HG03108 (cell line): ENCODE measurements at regions not wholly inside any gene's neighbourhood (a gene's known extent, or its start where the extent isn't known, plus 50 kb on each side); places are given as distances from the start of the nearest gene placed in this dataset.

Experiments
- ATAC-seq: cut with Tn5 transposase; IDR thresholded peaks from one replicate; pipeline ENCODE4 v1.9.1; 2021; ENCODE audit warnings: moderate library complexity; ENCODE audit not compliant: unreplicated experiment

DNA sequence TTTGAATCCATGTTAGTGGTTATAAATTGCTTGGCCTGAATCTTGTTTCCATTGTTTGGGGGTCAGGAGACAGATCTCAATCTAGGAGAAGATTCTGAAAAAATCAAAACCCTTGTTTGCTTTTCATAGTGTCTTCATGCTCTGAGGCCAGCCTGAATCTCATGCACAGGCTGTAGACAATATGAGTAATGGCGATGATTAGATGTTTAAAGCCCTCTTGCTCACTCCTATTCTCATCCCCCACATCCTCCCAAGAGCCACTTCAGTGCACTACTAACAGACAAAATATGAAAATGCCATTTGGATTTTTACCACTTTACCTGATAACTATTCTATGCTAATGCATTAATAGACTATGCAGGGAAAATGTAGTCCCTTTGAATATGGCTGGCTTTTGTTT lies 129.4 kb downstream of the NUDT12 start:
- ATAC-seq = no peak

DNA sequence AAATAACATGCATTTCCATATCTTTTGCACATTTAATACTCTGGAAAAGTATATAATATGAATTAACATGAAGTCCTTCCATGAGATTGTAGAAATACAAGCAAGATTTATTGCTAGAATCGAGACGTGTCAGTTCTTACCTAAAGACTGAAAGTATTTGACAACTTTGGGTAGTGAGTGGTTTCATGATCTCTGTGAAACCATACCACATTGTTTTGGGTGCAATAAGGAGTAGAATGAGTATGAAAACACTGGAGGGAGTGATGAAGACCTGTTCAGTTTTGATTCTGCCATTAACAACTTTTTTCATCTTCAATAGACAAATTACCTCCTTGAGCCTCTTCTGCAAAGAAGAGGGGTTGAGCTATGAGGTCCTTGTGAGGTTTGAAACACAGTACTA lies 133.7 kb downstream of the NUDT12 start:
- ATAC-seq = no peak

DNA sequence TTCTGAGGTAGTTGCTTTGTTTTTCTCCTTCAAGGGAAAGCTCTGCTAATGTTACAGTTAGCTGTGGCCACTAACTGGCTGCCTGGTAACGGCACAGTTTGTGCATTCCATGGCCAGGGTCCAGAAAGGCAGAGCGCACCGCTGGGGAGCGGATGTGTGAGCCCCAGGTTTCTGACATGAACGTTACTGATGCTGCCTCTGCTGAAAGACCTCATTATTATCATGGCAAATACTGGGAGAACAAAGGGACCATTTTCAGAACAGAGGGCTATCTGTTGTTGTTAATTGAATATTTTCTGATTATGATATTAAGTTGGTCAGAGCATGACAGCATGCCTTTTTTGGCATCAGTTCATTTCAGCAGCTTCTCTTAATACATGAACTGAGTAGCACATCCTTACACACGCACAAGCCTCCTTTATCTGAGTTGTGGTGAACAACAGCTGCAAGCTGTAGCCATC lies 134.1 kb downstream of the NUDT12 start:
- no peak for ATAC-seq

DNA sequence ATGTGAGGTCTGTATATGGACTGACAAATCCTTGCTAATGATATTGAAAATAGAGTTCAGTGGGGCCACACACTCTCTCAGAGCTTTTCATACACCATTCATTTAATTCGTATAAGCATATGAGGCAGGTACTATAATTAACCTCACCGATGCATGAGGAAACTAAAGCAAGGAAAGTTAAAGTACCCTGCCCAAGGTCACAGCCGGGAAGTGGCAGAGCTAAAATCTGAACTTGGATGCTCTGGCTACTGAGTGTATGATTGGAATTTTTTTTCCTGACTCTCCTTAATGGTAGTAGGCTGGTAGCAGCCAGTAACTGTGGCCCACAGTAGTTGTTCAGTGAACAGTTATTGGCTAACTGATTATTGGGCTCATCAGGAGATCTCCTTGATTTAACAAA lies 135.3 kb downstream of the NUDT12 start:
- no peak for ATAC-seq

DNA sequence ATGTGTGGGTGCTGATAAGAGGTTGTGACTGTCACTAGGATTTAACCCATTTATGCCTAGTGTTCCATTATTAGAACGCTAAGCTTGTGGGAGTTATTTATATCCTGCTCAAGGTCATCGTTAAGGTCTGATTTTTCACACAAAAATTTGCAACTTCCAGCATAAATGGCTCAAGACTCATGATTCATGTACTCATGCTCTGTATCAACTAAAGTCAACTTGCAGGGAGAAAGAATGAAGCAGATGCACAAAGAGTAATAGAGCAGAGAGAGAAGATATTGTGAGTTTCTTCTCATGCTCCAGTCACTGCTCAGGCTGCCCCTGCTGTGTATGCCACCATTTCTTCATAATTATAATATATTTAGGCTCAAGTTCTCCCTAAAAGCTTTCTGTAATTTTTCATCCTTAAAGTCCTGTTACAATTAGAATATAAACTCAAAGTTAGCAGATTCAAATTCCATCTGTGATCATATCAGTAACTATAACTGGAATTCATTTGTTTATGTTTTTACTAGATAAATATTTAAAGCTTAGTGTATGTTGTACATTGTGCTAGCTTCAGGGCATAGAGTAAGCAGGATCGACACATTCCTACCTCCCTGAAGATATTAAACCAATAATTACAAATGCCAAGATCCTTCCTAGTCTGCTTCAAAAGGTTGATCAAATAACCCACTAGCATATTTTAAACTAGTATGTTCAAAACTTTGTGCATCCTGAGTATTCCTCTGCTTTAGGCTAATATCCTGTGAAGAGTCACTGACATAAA lies 136.7 kb downstream of the NUDT12 start:
- ATAC-seq = no peak

DNA sequence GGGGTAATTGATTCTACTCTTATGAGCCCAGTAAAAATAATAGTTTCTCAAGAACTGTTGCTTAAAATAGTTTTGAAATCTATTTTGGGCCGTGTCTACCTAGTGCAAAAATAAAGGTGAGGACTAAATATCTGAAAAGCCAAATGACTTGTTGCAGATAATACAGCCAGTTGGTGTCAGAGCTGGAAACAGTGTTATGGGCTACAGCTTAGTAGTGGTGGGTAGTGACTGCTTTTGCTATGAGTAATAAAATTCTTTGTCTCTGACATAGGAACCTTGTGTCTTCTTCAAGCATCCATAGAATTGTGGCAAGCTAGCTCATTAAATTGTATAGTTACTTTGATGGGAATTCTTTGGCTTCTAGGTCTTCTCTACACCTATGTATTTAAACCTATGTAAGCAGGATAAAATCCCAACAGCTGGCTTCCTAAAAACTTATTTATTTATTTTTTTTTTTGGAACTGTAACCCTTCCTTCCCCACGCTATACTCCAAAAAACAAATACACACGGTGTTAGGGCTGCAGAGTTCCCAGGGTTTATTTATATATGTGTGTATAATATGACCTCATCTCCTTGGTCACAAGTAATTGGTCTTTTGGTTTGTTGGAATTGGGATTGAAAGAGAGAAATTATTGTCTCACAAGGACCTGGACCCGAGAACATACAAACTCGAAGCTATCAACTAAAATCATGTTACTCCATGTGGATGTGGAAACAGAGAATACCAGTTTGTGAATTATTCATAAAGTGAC lies 138.0 kb downstream of the NUDT12 start:
- ATAC-seq = no peak

DNA sequence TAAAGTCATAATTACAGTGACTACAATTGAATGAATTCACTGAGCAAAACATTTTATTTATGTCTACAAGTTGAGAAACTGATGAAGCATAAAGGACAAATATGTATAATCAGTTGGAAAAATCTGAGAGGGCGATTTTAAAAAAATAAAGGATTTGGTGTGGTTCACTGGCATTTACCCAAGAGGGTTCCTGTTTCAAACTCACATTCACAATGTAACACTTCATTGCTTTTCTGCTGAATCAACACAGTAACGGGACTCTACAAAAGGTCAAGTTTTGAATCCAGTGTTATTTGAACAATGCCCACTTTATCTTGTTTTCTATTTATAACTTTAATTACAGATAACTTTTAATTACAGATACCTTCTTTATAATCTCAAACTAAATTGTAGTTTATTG lies 138.6 kb downstream of the NUDT12 start:
- no peak for ATAC-seq

DNA sequence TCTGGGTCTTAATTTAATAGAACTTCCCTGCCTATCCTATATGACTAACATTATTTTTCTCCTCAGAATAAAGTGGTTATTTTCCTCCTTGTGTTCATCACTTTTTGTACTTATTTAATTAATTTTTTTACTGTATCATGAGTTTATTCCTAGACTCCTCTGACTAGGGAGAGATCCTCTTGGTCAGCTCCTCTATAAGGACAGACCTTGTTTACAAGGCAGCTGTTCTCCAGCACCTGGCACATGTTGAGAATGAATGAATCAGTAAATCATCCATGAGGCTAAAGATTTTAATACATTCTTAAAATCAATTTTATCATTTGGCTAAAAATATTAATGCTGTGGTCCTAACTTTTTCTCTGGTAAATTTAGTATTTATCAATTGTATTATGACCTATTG lies 139.8 kb downstream of the NUDT12 start:
- ATAC-seq = no peak

DNA sequence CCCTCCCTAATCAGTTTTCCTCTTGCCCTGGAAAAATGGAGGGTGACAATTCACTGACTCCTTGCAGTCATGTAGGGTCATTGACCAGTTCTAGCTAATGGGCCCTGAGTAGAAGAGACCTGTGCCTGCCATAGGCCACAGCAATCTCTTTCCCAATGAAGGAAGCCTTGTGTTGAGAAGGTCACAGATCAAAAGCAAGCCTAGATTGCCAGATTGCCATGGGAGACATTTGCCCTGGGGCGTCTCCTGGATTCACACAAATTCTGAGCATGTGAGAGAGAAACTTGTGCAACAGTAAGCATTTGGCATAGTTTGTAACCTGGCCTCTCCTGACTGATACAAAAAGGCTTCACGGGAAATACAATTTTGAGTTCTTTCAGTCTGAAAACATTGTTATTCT lies 148.0 kb downstream of the NUDT12 start:
- no peak for ATAC-seq

DNA sequence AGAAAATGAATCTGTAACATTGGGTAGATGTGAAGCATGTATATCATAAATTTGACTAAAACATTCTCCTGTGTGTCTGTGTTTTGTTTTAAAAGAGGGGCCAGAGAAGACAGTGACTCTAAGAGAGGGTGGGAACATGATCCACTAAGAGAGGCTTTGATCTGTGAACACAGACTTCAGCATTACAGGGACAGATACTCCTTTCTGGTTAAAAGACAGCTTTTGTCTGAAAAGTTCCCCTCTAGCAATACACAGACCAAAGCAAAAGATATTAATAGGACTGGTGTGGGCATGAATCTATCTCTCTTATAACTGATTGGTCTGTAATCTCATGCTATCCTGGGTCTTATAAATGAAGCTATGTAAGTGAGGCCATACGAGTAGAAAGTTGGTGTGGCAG lies 150.9 kb downstream of the NUDT12 start:
- no peak for ATAC-seq

DNA sequence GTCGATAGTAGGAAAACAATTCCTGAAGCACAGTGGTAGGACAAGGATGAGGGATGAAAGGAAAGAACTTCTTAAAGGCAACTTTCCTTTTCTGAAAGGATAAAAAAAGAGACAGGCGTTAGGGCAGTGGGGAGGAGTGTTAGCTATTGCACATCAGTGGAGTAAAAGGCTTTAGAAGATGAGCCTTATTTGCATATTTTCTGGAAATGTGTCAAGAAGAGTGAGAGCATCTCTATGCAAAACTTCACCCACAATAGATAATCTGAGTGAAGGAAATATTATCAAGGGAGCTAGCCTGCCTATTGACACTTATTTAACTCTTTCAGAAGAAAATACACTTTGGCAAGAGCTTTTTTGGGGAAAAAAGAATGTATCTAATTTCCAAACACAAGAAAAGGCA lies 151.6 kb downstream of the MACIR start:
- no peak for ATAC-seq

DNA sequence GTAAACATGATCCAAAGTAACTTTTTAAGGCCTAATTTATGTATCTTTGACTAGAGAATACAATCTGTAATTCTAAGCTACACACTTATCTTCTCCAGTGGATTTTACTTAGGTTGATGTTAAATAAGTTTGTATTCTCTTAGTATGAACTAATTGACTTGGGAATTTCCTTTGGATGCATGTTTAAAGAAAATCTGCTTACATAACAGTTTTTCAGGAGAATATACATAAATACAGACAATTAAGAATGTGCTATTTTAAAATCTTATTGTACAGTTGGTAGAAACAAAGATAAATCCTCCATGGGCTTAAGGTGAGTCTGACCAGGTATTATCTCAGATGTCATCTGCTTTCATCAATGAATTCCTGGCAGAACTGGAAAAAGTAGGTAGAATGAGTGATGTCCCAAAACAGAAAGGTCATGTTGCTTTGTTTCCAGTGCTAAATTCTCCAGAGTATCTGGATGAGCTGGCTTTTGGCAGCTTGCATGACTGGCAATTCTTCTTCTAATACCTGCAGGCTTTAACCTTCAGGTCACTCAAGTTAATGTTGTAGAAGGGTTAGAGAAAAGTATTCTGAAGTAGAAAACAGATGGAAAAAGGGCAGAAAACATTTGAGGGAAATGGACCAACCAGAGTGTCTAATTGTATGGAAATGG lies 150.6 kb downstream of the MACIR start:
- no peak for ATAC-seq

DNA sequence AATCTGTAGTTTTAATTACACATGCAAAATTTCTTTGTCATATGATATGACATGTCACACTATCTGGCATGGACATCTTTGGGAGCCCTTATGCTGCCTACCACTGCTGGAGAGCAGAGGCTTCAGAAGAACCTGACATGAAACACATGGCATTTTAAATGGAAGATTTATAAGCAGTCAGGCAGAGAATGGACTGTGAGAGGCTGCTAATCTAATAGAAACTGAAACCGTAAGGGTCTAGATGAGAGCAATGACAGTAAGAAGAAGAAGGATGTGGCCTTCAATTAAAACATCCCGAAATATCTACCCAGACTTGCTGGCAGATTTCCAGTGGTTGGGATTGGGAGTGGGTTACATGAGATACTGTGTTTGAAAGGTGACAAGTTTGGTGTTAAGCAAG lies 149.8 kb downstream of the MACIR start:
- ATAC-seq = no peak

DNA sequence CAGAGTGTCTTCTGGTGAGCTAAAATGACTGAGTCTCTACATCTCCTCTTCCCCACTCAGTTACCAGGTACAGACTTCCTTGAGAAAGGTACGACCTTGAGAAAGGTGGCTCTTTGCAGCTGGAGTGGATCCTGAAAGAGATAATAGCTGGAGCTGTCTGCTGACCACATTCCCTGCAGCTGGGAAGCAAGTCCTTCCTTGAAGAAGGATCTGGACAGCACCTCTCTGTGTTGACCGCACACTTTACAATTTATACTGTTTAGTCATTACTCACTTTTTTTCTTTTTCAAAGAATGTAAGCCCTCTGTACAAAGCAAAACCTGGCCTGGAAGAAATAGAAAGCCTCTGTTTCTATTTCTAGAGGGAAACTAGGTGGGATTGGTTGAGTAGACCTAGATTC lies 148.8 kb downstream of the MACIR start:
- ATAC-seq = no peak

DNA sequence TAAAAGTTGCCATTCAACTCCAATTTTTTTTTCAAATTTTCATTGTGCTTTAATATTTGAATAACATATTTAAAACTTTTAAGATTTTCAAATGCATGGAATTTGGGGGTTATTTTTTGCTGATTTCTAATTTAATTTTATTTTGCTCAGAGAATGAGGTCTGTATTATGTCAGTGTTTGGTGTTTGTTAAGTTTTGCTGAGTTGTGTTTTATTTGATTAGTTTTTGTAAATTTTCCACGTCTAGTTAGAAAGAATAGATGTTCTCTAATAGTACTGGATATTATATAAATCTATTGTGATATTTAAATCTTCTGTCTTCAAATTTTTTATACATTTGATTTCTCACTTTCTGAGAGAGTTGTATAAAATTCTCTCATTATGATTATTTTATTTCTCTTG lies 145.9 kb downstream of the MACIR start:
- no peak for ATAC-seq

DNA sequence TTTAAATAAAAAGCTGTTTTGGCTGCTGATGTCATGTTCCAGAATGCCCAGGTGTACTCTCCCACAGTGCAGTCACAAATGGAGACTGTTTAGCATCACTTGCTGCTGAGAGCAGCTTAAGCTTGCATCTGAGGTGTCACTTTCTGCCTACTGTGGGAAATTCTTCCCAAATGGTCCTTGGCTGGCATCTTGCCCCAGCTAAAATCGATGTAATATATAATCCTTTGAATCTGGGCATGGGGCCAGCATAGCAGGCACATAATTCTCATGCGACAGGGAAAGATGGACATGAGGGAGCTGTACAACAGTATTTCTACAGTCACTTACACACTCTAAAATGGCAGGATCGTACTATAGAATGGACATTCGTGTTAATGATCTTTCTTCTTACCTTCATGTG lies 144.3 kb downstream of the MACIR start:
- ATAC-seq = no peak

DNA sequence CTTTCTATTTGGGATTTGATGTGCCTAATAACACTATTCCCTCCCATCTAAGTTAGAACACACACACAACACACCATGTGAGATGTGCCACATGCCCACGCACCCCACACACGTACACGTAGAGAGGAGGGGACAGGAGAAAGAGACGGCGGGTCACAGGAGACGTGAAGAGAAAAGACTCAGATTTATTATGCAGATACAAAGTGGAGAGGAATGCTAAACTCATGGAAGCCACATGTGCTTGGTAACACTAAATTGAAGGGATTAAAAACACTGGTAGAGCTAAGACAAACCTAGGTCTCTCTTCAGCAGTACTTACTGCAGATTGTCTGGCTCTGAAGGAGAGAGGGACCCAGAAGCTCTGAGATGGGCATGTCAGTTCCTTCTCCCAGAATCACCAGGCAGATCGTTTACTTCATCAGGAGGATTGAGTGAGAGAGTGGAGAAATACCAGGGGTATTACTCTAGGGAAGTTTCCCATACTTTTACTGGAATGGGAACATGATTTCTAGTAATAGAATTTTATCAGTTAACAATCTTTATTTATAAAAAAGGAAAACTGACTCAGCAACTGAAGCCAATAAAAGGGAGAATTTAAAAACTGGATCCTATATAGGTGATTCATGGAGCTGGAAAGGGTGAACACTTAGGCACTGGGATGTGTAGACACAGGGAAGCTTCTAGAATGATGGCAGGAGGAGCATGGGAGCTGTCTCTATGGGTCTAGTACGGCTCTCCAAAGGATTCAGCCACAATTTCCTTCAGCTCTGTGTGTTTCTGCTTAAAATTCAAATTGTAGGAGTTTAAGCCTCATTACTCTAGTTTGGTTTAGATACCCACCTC lies 139.4 kb downstream of the MACIR start:
- ATAC-seq = no peak

DNA sequence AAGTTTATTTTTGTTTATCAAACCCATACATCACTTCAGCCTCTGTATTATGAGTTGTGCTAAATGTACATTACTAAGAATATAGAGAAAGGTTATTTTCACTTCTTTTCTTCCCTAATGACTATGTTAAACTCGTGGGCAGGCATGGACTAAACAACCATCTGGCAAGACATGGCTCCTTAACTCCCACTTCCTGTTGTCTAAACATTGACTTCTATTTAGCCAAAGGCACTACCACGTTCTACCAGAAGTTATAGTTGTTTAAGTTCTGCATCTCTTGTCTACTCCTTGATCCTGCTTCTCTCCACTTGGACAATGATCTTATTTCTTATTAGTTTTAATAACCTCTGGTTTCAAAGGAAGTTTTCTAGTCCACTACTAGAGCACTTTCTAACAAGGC lies 136.1 kb downstream of the MACIR start:
- no peak for ATAC-seq

DNA sequence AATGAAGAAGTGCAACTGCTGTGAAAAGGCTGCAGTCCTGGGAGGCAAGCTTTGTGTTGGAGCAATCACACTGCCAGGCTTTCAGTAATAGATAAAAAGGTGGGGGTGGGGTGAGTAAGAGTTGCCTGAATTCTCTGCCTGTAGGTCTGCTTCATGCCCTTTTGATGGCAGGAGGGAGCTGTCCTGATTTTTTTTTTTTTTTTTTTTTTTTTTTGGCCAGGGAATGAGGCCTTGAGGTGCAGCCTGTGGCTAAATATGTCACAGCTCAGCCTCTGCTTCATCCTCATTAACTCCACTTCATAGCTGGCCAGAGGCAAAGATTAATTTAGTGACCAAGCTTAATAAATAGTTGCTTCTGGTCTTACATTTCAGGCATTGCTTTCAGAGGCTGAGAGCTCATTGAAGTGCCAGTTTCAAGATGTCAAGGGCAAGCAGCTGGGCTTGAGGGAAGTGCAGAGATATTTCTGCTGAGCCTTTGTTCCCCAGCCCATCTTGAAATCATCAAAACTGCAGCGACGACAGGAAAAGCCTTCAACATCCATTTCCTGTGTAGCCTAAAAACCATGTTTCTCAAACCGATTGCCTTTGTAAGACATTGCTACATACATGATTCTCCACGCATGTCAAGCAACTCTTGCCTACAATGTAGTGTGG lies 134.7 kb downstream of the MACIR start:
- no peak for ATAC-seq

DNA sequence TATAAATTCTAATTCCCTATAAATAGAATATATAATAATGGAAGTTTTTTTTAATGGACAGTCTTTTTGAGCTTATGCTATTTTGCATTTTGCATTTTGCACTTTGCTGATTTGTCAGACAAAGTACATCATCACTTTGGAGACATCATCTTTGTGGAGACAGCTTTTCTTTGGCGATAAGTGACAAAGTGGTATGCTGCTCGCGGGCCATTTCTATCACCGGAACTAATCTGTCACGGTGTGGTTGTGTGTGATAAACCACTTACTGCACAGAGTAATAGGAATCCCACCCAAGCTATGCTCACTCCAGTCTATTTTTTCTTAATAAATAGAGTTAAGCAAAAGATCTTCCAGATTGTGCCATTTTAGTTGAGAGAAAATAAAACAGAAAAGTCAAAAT lies 133.1 kb downstream of the MACIR start:
- no peak for ATAC-seq

DNA sequence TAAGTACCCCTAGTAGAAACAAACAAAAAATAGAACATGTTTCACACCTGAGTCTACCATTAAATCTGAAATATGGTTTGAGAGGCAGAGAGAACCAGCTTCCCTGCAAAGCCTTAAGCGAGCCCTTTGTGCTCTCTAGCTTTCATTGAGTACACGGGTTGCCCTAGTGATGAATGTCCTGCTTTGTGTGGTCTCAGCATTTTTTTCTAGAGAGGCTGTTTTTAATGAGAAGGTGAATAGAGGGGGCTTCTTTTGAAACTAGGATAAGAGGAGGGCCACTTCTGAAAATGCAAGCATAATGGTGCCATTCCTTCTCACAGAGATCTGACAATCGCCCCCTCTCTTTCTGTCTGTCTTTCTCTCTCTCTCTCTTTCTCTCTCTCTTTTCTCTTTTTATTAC lies 131.3 kb downstream of the MACIR start:
- no peak for ATAC-seq
